A204.1 (cell line): ENCODE measurements at regions not wholly inside any gene's neighbourhood (a gene's known extent, or its start where the extent isn't known, plus 50 kb on each side); places are given as distances from the start of the nearest gene placed in this dataset.

Source experiments
- FAIRE-seq: peaks from 2 replicates; lab custom pipeline; 2012; peaks lifted over from hg19 to GRCh38; lab: Jason Lieb, UNC

- FAIRE-seq: no peak
Measured at GRCh38 chr18:76684265-76684664, 138.1 kb upstream of the ZNF236 start.

GRCh38 chr18:76679945-76680344, 142.4 kb upstream of the ZNF236 start:
- no peak for FAIRE-seq

GRCh38 chr18:76679259-76679658, 143.1 kb upstream of the ZNF236 start:
- FAIRE-seq: no peak

- no peak for FAIRE-seq
Measured at GRCh38 chr18:76678248-76678647, 144.1 kb upstream of the ZNF236 start.

- no peak for FAIRE-seq
Measured at GRCh38 chr18:76674596-76674995, 147.8 kb upstream of the ZNF236 start.

- FAIRE-seq: no peak
Measured at GRCh38 chr18:76673281-76674185, 148.8 kb upstream of the ZNF236 start.

- FAIRE-seq: no peak
Measured at GRCh38 chr18:76672627-76673026, 149.7 kb upstream of the ZNF236 start.

- no peak for FAIRE-seq
Measured at GRCh38 chr18:76670564-76671288, 151.6 kb upstream of the ZNF236 start.

GRCh38 chr18:76668546-76668945, 153.8 kb upstream of the ZNF236 start:
- FAIRE-seq: no peak

GRCh38 chr18:76668119-76668518, 154.2 kb upstream of the ZNF236 start:
- no peak for FAIRE-seq

- no peak for FAIRE-seq
Measured at GRCh38 chr18:76667603-76668002, 154.8 kb upstream of the ZNF236 start.

- no peak for FAIRE-seq
Measured at GRCh38 chr18:76662626-76663025, 159.7 kb upstream of the ZNF236 start.

GRCh38 chr18:76660571-76661192, 161.7 kb upstream of the ZNF236 start:
- FAIRE-seq: no peak

- FAIRE-seq: no peak
Measured at GRCh38 chr18:76658627-76659026, 163.6 kb upstream of the ZNF516 start.

GRCh38 chr18:76657911-76658470, 162.9 kb upstream of the ZNF516 start:
- no peak for FAIRE-seq

GRCh38 chr18:76656925-76657827, 162.1 kb upstream of the ZNF516 start:
- no peak for FAIRE-seq

GRCh38 chr18:76654577-76654976, 159.5 kb upstream of the ZNF516 start:
- no peak for FAIRE-seq

- FAIRE-seq: no peak
Measured at GRCh38 chr18:76647322-76647721, 152.3 kb upstream of the ZNF516 start.

GRCh38 chr18:76644580-76644979, 149.5 kb upstream of the ZNF516 start:
- FAIRE-seq: no peak

GRCh38 chr18:76643996-76644395, 149.0 kb upstream of the ZNF516 start:
- FAIRE-seq: no peak

- no peak for FAIRE-seq
Measured at GRCh38 chr18:76643199-76643598, 148.2 kb upstream of the ZNF516 start.

- FAIRE-seq: no peak
Measured at GRCh38 chr18:76640438-76640837, 145.4 kb upstream of the ZNF516 start.
